Hematopoietic multipotent progenitor cell treated with erythropoietin and hydrocortisone succinate and interleukin-3 and kit ligand, for 6 days (in vitro differentiated cells): ENCODE measurements at regions not wholly inside any gene's neighbourhood (a gene's known extent, or its start where the extent isn't known, plus 50 kb on each side); places are given as distances from the start of the nearest gene placed in this dataset.

Experiments
- DNase-seq: peaks from one replicate; pipeline ENCODE4 v3.0.0-alpha.2; 2015

DNA sequence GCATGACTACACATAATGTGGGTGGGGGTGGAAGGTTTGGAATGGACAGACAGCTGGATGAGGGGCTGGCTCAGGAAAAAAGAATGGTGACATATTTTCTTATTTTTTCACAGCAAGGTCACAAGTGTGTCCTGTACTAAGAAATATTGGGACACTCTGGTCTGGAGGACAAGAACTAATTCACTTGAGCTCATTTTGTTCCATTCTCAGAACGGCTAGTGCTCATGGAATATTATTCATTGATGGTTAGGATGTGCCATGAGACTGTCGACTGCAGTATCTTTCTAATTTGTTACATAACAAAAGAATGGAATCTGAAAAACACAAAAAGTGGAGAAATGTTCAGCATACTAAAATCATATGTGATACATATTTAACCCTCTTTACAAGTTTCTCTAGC is 149.5 kb downstream of the BMP4 start:
- no peak for DNase-seq

DNA sequence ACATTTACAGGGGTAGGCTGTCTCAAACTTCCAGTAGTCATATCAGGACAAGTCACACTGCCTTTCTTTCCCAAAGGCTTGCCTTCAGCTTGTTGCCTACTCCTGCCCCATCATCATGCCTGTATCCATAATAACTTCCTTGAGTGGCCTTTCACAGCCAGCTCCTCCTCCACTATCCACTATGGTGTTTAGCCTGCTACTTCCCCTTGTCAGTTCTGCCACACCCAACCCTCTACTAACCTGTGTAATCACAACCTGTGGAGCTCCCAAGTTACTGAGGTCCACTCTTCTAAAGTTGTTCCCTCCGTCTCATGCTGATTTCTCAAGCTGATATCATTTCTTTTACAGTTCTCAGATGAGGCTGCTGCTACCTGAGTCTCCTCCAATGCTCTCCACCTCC is 159.9 kb downstream of the BMP4 start:
- DNase-seq: no peak

DNA sequence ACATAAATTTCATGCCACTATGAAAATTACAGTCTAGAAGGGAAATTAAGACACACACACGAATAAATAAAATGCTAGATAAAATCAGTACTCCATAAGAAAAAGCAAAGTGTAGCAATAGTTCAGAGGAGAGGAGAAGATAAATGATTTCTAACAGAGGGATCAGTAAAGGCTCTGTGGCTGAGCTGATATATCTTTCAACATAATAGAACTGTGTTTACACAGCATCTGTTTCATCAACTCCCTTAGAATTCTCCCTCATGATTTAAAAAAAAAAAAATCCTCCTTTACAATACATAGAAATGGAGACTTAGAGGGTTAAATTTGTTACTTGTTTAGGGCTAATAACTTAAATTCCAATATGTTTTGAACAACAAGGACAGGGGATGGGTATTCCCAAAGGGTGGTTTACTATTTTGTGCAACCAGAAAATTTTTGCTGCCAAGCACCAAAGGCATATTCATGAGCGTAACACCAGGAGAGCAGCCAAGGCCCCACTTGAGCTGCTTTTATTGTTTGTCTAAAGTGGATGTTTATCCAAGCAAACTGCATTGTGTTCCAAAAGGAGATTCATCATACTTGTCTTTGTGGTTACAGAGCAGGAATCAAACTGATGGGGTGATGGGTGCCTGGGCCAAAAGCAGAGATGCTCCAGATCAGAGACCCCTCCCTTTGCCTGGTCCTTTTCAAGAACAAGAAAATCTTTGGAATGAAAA is 162.7 kb downstream of the BMP4 start:
- DNase-seq: no peak

GRCh38 chr14:53792909-53793308 is 163.7 kb downstream of the BMP4 start:
- no peak for DNase-seq

- DNase-seq: no peak
These were observed 165.7 kb downstream of the BMP4 start for GRCh38 chr14:53790731-53791500.

GRCh38 chr14:53788566-53788965 is 168.1 kb downstream of the BMP4 start:
- DNase-seq: no peak

DNA sequence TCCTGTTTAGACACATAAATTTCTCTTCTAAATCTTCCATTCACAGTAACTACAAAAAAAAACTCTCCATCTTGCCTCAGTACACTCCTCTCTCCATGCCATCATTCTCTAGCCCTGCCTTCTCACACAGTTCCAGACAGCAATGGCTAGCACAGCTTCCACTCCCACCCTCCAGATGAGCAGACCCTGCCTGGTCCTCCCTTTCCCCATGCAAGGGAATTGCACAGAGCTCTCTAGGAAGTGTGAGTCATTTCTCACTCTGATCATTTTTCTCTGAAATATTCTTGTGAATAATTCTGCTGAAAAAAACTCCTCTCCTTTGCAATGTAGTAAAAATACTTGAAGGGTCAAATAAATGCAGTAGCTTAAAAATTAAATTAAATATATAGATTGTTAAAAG is 170.6 kb downstream of the BMP4 start:
- DNase-seq: no peak

GRCh38 chr14:53784688-53785087 is 171.9 kb downstream of the BMP4 start:
- no peak for DNase-seq

- DNase-seq: no peak
These were observed 173.4 kb downstream of the BMP4 start for GRCh38 chr14:53783256-53783655.

DNA sequence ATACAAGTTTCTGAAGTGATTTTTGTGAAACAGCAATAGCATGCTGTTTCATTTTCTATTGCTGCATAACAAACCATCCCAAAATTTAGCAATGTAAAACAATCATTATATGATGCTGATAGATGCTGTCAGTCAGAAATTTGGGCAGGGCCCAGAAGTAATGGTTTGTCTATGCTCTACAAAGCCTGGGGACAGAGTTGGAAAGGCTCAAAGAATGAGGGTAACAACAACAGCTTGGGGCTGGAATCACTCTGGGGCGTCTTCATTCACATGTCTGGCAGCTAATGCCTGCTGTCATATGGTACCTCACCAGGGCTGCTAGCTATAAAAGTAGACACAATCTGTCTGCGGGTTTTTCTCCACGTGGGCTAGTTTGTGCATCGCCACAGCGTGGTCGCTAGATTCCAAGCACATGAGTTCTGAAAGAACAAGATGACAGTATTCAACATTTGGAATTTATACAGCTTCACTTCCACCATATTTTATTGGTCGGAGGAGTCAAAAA is 176.5 kb downstream of the BMP4 start:
- DNase-seq: no peak

GRCh38 chr14:53779301-53779700 is 177.3 kb downstream of the BMP4 start:
- DNase-seq: no peak

GRCh38 chr14:53778263-53778662 is 178.4 kb downstream of the BMP4 start:
- DNase-seq: no peak

DNA sequence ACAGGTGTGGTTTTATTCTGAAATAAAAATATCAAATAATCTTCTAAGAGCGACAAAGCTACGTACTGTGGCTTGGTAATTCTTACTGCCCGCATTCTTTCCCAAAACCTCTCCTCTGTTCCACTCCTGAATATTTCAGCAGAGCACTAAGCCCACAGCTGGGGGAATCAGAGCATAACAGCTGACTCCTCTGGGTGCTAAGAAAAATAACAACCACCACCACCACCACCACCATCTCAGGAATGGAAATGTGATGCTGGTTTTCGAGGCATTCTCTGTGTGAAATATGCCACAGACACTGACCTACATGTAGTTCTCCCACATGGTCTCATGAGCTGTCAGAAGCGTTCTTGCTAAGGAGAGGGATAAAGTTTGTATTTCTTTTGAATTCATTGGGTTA is 183.7 kb downstream of the BMP4 start:
- DNase-seq: no peak

- no peak for DNase-seq
These were observed 189.1 kb downstream of the BMP4 start for GRCh38 chr14:53767566-53767965.

GRCh38 chr14:53766601-53767000 is 190.0 kb downstream of the BMP4 start:
- no peak for DNase-seq

- DNase-seq: no peak
These were observed 190.5 kb downstream of the BMP4 start for GRCh38 chr14:53766106-53766505.

- no peak for DNase-seq
These were observed 191.8 kb downstream of the BMP4 start for GRCh38 chr14:53764846-53765245.

DNA sequence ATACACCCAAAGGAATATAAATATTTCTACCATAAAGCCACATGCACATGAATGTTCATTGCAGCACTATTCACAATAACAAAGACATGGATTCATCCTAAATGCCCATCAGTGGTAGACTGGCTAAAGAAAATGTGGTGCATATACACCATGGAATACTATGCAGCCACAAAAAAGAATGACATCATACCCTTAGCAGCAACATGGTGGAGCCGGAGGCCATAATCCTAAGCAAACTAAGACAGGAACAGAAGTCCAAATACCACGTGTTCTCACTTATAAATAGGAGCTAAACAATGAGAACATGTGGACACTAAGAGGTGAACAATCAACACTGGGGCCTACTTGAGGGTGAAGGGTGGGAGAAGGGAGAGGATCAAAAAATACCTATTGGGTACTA is 198.5 kb downstream of the BMP4 start:
- no peak for DNase-seq

DNA sequence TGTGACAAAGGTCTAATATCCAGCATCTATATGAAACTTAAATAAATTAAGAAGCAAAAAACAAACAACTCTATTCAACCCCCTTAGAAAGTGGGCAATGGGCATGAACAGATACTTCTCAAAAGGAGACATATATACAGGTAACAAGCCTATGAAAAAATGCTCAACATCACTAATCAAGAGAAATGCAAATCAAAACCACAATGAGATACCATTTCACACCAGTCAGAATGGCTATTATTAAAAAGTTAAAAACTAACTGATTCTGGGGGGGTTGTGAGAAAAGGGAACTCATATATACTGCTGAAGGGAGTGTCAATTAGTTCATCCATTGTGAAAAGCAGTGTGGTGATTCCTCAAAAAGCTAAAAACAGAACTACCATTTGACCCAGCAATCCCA is 198.9 kb downstream of the BMP4 start:
- DNase-seq: no peak

GRCh38 chr14:53751650-53752049 is 205.0 kb downstream of the BMP4 start:
- no peak for DNase-seq

- no peak for DNase-seq
These were observed 207.9 kb downstream of the BMP4 start for GRCh38 chr14:53748691-53749090.

DNA sequence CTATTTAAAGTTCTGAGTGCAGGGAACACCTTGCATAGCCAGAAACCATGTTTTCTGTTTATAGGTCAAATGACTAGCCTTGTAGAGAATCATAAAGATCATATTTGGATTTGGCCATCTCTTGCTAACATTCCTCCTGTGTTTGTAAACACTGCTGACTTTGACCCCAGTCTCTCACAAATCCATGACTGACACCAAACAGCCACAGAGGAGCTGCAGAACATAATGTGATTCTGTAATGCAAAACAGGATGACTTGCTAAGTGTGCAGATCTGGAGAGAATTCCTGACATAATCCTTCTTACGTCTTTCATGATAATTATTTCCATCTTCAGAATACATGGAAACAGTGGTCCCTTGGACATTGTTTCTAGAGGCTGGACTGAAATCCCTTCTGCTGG is 211.8 kb downstream of the BMP4 start:
- DNase-seq: no peak

- no peak for DNase-seq
These were observed 213.3 kb downstream of the BMP4 start for GRCh38 chr14:53743371-53743770.

- no peak for DNase-seq
These were observed 214.4 kb downstream of the BMP4 start for GRCh38 chr14:53742233-53742620.
